CD4-positive, alpha-beta T cell treated with Interleukin-10 for 1 hour (primary cell): ENCODE measurements at regions not wholly inside any gene's neighbourhood (a gene's known extent, or its start where the extent isn't known, plus 50 kb on each side); places are given as distances from the start of the nearest gene placed in this dataset.

Experiments used
- DNase-seq: peaks from one replicate; pipeline ENCODE4 v3.0.0-alpha.2; 2020

- no peak for DNase-seq
Observed at GRCh38 chr5:155870636-155871035, 456.3 kb upstream of the SGCD start.

GRCh38 chr5:155871623-155872022 lies 455.3 kb upstream of the SGCD start:
- DNase-seq, result no peak

- no peak for DNase-seq
Observed at GRCh38 chr5:155872629-155873220, 454.2 kb upstream of the SGCD start.

DNA sequence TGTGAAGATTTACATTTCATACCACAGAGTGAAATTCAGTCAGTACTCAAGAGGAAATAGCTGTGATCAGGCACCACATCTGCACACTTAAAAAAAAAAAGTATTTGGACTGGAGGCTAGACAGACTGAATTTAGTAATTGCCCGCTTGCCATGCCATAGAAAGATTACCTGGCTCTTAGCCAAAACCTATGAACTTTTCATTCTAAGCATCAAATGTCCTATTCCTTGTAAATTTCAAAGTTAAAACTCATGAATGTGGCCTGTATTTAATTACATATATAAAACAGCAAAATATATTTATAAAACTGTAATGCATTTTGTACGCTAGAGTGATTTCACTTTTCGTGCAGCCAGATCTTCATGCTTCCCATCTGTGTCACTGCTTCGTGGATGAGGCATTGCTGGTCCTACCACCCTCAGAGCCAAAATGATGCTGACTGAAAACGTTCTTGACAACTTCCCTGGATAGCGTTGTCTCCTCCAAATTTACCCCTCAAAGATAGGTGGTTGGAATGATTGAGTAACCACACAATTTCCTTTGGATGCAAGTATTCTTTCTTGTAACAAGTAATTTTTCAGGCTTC lies 447.9 kb upstream of the SGCD start:
- no peak for DNase-seq

GRCh38 chr5:155884041-155884440 lies 442.9 kb upstream of the SGCD start:
- peak; percentile 18 for DNase-seq

- peak; percentile 2 for DNase-seq
Observed at GRCh38 chr5:155885199-155885598, 441.8 kb upstream of the SGCD start.

DNA sequence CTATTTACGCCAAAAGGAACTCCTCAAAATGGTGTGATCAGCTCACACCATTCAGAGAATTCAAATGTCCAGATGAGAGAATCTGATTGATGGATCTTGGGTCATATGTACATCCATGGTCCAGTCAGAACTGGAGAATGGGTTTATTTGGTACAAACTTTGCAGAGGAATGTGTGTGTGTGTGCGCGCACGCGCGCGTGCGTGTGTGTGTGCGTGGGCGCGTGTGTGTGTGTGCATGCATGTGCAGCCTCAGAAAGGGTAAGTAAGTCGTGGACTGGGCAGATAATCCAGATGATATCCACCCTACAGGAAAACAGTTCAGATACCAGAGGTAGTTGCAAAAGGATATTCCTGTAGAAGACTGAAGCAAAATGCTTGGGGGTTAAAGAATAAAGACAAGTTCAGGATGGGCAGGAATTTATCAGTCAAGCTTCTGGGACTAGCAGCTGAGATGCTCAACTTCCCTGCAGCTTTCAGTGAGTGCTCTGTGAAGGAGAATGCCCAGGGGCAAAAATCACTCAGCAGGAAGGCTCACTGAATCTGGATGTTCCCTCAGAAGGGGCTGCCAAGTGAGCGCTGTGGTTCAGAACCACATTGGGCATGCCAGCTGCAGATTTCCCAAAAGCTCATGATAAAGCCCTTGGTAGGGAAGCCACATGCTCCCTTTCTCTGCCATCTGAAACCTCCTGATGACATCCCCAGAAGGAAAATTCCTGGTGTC lies 440.5 kb upstream of the SGCD start:
- no peak for DNase-seq

- no peak for DNase-seq
Observed at GRCh38 chr5:155895484-155895883, 431.5 kb upstream of the SGCD start.

DNA sequence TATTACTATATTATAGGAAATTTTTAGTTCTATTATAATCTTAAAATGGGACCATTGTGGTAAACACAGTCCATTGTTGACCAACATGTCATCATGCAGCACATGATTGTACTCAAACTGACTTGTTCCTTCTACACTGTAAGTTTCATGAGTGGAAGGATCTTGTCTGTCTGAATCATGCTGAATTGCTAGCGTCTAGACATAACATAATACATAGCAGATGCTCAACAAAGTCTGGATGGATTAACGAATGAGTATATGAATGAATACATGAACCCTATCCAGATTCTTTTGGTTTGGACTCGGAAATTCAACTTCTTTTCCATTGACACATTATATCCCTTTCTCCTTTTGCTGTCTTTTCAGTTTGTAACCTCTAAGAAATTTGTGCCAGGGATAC lies 429.2 kb upstream of the SGCD start:
- DNase-seq, result no peak

DNA sequence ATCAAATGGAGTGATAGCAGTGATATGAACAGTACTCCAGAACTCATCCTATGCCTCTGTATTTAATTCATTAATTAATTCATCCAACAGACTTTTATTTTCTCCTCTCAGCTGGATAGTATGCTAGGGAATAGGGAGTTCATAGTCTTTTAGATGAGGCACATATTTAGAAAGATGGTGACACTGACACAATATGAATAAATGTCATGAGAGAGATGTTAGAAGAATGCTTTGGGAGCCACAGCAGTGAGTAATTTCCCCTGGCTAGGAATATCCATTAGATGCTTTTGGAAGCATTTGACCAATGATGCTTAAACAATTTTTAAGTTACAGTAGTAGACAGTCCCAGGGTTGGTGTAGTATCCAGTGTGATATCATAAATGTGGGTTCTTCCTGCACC lies 428.7 kb upstream of the SGCD start:
- DNase-seq, result no peak

GRCh38 chr5:155903791-155904190 lies 423.2 kb upstream of the SGCD start:
- no peak for DNase-seq

GRCh38 chr5:155905364-155905763 lies 421.6 kb upstream of the SGCD start:
- no peak for DNase-seq

GRCh38 chr5:155906046-155906445 lies 420.9 kb upstream of the SGCD start:
- peak; percentile 8 for DNase-seq

GRCh38 chr5:155908543-155908942 lies 418.4 kb upstream of the SGCD start:
- no peak for DNase-seq

GRCh38 chr5:155912291-155912690 lies 414.7 kb upstream of the SGCD start:
- no peak for DNase-seq

- no peak for DNase-seq
Observed at GRCh38 chr5:155914766-155915165, 412.2 kb upstream of the SGCD start.

- no peak for DNase-seq
Observed at GRCh38 chr5:155915601-155916000, 411.4 kb upstream of the SGCD start.

DNA sequence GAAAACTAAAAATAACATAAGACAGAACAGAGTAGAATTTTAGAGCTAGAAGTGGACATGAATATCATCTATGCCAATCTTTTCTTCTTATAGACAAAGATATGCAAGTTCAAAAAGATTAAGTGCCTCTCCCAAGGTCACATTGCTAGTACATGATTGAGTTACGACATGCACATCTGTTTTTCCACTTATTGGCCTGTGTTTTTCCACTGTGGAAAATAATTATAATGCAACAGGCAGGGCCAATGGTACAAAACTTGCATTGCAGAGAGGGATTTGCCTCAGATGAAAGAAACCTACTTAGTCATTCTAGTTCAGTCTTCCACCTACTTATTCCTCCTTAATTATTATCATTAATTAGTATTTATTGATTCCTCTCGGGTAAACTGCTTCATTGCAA lies 407.8 kb upstream of the SGCD start:
- DNase-seq, result no peak

GRCh38 chr5:155919725-155920124 lies 407.2 kb upstream of the SGCD start:
- DNase-seq, result no peak

- DNase-seq, result no peak
Observed at GRCh38 chr5:155921621-155922020, 405.3 kb upstream of the SGCD start.

- no peak for DNase-seq
Observed at GRCh38 chr5:155923784-155924183, 403.2 kb upstream of the SGCD start.

GRCh38 chr5:155926031-155926430 lies 400.9 kb upstream of the SGCD start:
- DNase-seq, result no peak

- DNase-seq, result no peak
Observed at GRCh38 chr5:155926766-155927165, 400.2 kb upstream of the SGCD start.

- DNase-seq, result no peak
Observed at GRCh38 chr5:155929112-155929511, 397.9 kb upstream of the SGCD start.

DNA sequence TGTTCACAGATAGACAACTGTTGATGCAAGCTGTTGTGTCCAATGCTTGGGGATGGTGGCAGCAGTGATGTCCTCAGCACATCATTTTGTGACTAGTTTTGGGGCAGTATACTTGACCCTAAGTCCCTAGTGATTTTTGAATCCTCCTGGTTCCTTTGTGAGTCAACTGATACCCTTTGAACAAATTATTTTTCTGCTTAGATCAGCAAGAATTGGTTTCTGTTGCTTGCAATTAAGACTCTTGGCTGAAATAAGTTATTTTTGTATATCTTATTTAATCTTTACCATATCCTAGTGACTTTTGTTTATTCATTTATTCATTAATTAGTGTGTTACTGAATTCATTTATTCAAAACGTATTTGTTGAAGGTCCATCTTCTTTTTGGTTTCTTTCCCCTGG lies 392.0 kb upstream of the SGCD start:
- DNase-seq, result no peak
